ENCODE measurements at regions not wholly inside any gene's neighbourhood (a gene's known extent, or its start where the extent isn't known, plus 50 kb on each side); places are given as distances from the start of the nearest gene placed in this dataset.
A peak's percentile ranks its signal among the peaks of the same experiment; 100 is the strongest.

- DNase-seq, result no peak
Measured at GRCh38 chr13:68099631-68100030, 869.5 kb upstream of the PCDH9 start.

- no peak for DNase-seq
Measured at GRCh38 chr13:68081061-68081460, 850.9 kb upstream of the PCDH9 start.

GRCh38 chr13:68078874-68079273, 848.7 kb upstream of the PCDH9 start:
- DNase-seq, result no peak

- DNase-seq, result no peak
Measured at GRCh38 chr13:68078469-68078868, 848.3 kb upstream of the PCDH9 start.

- no peak for DNase-seq
Measured at GRCh38 chr13:68076046-68076445, 845.9 kb upstream of the PCDH9 start.

- DNase-seq, result no peak
Measured at GRCh38 chr13:68066879-68067513, 836.9 kb upstream of the PCDH9 start.

GRCh38 chr13:68064001-68064770, 834.0 kb upstream of the PCDH9 start:
- DNase-seq, result no peak

- no peak for DNase-seq
Measured at GRCh38 chr13:68063181-68063580, 833.0 kb upstream of the PCDH9 start.

- no peak for DNase-seq
Measured at GRCh38 chr13:68057836-68058235, 827.7 kb upstream of the PCDH9 start.

- peak; percentile 40 for DNase-seq
Measured at GRCh38 chr13:68056816-68057710, 826.9 kb upstream of the PCDH9 start.

- DNase-seq, result no peak
Measured at GRCh38 chr13:68051910-68052309, 821.8 kb upstream of the PCDH9 start.

- no peak for DNase-seq
Measured at GRCh38 chr13:68050761-68051160, 820.6 kb upstream of the PCDH9 start.

- no peak for DNase-seq
Measured at GRCh38 chr13:68048802-68049359, 818.7 kb upstream of the PCDH9 start.

- DNase-seq, result no peak
Measured at GRCh38 chr13:68047889-68048288, 817.8 kb upstream of the PCDH9 start.

- no peak for DNase-seq
Measured at GRCh38 chr13:68046903-68047302, 816.8 kb upstream of the PCDH9 start.

GRCh38 chr13:68030152-68030809, 800.1 kb upstream of the PCDH9 start:
- DNase-seq, result no peak

GRCh38 chr13:68028701-68029100, 798.6 kb upstream of the PCDH9 start:
- DNase-seq, result no peak

GRCh38 chr13:68027306-68027705, 797.2 kb upstream of the PCDH9 start:
- no peak for DNase-seq

- no peak for DNase-seq
Measured at GRCh38 chr13:68026077-68026476, 795.9 kb upstream of the PCDH9 start.

- no peak for DNase-seq
Measured at GRCh38 chr13:68025604-68026003, 795.5 kb upstream of the PCDH9 start.

GRCh38 chr13:68023838-68024581, 793.9 kb upstream of the PCDH9 start:
- no peak for DNase-seq

GRCh38 chr13:68019901-68020300, 789.8 kb upstream of the PCDH9 start:
- no peak for DNase-seq

Measured in NCI-H2029 (cell line).